GM18951 (cell line): ENCODE measurements at regions not wholly inside any gene's neighbourhood (a gene's known extent, or its start where the extent isn't known, plus 50 kb on each side); places are given as distances from the start of the nearest gene placed in this dataset.

Experiments
- POLR2A ChIP-seq: IDR thresholded peaks from 4 replicates; pipeline ENCODE4 v1.6.1; 2011; ENCODE audit warnings: mild to moderate bottlenecking; ENCODE audit not compliant: insufficient read length, insufficient read depth; ENCODE audit errors: extremely low read depth
- in situ Hi-C: fragments of 300-500 bp; cut with MboI; formaldehyde crosslinking; loops from one replicate; pipeline ENCODE4 v1.12.0; 2022; ENCODE audit warnings: low sequenced_read_pairs, mixed read lengths, inconsistent platforms; ENCODE audit not compliant: unreplicated experiment

- in situ Hi-C loops = no loop called here
- TF ChIP-seq POLR2A = no peak
These were observed 661.8 kb upstream of the PTBP2 start for GRCh38 chr1:96059736-96060135.

GRCh38 chr1:96060621-96061020, 661.0 kb upstream of the PTBP2 start:
- TF ChIP-seq POLR2A = no peak
- in situ Hi-C loops = no loop called here

DNA sequence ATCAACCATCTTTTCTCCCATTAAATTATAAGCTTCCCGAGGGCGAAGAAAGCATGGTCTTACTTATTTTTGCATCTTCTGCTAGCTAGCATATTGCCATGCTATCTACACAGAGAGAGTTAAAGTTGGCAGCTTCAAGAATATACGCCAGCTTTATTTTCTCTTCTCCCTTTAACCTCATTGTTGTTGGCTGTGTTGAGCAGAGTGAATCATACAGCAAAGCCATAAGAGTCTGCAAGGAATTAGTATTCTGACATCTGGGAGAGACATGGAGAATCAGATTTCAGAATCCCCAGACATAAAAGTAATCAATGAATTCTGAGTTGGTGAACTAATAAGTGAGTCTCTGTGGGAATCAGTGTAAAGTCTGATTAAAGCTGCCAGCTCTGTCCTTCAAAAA, 649.6 kb upstream of the PTBP2 start:
- no peak for TF ChIP-seq POLR2A
- in situ Hi-C loops = no loop called here

DNA sequence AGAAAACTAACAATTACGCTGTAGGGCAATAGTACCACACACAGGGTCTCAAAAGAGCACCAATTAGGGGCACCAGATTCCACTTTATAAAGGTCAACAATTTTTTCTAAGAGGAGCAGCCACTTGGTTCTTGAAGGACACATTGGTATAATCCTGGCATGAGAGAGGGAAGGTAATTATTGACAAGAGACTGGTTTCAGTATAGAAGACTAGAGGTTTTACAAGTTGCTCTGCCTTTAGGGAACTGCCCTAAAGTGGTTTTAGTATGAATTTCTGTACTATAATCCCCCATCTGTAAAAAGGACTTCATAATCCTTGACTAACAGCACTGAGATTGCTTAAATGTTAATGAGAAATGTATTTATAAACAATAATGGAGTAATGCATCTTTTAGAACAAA, 648.5 kb upstream of the PTBP2 start:
- in situ Hi-C loops = no loop called here
- TF ChIP-seq POLR2A = no peak

DNA sequence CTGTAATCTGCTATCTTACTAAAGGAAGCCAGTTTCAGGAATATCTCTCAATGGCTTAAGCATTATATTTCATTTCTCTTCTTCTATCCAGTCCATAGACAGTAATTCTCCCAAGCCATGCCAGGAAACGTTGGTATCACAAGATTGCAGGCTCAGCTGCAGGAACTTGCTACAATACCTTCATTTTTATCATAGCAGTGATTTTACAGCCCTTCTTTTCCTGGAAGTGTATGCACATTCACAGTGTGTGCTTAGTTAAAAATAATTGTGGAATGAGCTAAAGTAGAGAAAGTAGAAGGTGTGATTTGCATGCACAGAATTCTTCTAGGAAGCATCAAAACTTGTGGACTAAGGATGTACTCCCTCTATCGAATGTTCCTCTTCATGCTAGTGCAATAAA, 647.2 kb upstream of the PTBP2 start:
- in situ Hi-C loops = no loop called here

DNA sequence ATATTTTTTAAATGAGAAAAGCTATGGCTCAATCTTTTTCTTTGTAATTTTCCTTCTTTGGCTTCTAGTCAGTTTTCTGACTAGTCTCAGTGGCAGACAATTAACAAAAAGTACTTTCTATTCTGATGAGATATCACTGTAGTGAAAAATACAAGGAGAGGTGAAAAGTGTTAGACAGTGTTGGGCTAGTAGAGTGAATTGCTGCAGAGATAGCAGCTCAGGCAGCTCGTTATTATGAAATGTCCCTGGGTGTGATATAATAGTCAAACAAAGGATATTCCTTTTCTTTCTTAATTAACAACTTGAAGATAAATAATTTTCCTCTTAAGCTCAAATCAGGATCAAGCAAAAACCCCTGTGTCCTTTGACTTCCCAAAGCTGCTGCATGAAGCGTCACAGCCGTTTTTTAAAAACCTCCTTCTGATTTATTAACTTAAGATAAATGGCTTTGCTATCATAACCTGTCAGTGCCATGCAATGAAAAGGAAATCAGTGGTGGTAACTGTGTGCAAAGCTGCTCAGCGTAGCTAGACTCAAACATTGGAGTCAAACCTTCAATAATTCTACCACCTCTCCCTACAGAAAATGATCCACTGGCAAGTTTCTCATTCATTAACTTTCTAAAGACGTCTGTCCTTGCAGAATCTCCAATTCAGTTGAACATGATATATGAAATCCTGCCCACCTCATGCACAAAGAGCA, 646.6 kb upstream of the PTBP2 start:
- no peak for TF ChIP-seq POLR2A
- in situ Hi-C loops = no loop called here

More for the DNA sequence above, 647.2 kb upstream of the PTBP2 start:
- TF ChIP-seq POLR2A = no peak

GRCh38 chr1:96075704-96076455, 645.7 kb upstream of the PTBP2 start:
- in situ Hi-C loops = no loop called here
- TF ChIP-seq POLR2A = no peak

DNA sequence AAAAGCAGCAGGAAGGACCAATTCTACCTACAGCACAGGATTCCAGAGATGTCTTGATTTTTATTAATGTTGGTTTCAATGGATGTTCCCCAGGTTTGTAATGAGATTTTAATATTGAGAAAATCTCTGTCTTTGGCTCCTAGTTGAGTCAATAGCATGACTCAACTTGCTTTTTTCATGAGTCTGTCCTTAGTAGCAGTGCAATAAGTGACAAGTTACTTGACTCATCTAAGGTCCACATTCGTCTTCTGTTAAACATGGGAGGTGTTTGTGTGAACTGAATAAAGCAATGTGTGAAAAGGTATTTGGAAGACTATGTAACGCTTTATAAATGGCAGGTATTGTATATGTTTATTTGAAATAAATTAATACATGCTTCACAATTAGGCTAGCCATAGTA, 645.0 kb upstream of the PTBP2 start:
- in situ Hi-C loops = no loop called here
- TF ChIP-seq POLR2A = no peak

DNA sequence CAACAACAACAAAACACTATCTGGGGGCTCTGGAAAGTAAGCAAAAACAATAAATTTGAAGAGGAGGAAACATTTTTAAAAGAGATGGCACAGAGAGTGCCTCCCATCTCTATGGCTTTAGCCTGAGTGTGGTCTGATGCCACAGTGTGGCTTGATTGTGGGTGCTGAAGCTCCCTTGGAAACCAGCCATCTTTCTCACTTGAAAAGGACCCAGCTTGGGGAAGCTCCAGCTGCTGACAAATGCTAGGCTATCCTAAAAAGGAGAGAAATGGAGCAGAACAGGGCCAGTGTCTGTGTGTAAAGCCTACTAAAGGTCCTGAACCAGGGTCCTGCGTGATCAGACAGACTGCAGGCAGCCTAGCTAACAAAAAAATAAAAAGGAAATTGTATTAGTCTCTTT, 642.0 kb upstream of the PTBP2 start:
- TF ChIP-seq POLR2A = no peak
- in situ Hi-C loops = no loop called here

- no peak for TF ChIP-seq POLR2A
- in situ Hi-C loops = no loop called here
These were observed 640.7 kb upstream of the PTBP2 start for GRCh38 chr1:96080925-96081324.

DNA sequence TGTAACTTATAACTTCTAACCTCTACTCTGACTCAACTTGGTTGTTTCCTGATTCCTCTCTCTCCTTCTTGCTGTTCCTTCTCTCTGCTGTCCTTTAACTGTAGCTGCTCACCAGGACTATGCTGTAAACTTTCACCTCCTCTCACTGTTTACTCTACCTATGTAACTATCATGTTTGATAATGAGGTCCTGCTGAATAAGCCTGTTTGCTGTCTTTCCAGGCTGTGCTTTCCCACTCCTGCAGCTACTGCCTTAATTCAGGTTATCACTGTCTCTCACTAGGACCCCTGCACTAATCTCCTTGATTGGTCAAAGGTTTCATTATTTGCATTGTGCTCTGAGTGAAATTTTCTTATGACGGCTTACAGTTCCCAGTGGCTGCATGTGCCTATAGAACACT, 633.9 kb upstream of the PTBP2 start:
- in situ Hi-C loops = no loop called here
- TF ChIP-seq POLR2A = no peak

- TF ChIP-seq POLR2A = no peak
- in situ Hi-C loops = no loop called here
These were observed 631.5 kb upstream of the PTBP2 start for GRCh38 chr1:96090134-96090533.

DNA sequence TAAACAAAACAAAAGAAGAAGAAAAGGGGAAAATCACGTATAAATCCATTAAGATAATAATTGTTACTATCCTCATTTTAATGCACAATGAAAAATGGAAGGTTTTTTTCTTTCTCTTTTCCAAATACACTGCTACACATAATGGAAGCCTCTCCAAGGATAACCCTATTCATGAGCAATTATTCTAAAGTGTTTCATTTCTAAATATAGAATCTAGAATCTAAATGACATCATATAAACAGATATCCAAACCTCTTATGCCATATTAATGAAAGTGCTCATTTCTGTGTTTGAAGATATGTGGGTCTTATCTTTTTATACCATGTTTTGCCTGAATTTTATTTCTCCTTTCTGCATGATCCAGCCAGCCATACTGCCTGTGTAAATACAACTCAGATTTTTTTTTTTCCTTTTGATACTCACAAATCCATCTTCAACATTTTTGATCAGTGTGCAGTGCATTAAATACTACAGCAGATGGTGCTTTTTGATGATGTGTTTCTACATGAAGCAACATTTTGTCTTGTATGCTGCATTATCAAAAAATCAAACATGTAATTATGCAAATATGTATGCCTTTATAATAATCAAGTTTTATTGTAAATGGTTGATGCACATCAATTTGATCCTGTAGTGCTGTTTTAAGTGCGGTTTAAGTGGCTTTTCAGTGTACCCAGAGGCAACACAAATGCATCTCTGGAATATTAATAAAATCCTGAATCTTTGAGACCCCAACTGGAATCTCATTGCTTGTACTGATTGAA, 625.6 kb upstream of the PTBP2 start:
- no peak for TF ChIP-seq POLR2A
- in situ Hi-C loops = no loop called here
